Gastroesophageal sphincter (tissue), 3 donors: ENCODE measurements at regions not wholly inside any gene's neighbourhood (a gene's known extent, or its start where the extent isn't known, plus 50 kb on each side); places are given as distances from the start of the nearest gene placed in this dataset.
"Not testable (repeated sequence)": the region's sequence is repeated elsewhere in the genome, so short reads cannot be mapped to it uniquely, and the experiment has no call there.

Experiments used
- POLR2A ChIP-seq, 2 donors: fragments of 450-650 bp; IDR thresholded peaks; one replicate each; pipeline ENCODE4 v1.6.1; 2017; ENCODE audit warnings: antibody characterized with exemption in 2 of 2, mild to moderate bottlenecking in 2 of 2, moderate library complexity in 1 of 2
- POLR2AphosphoS5 ChIP-seq: sonication (generic); formaldehyde crosslinking; IDR thresholded peaks from one replicate; pipeline ENCODE4 v1.6.1; 2017; ENCODE audit warnings: antibody characterized with exemption
- TF ChIP-seq, protein P1 (sequence below), 4 experiments: fragments of 200-600 bp in 2 of 4; fragments of 450-650 bp in 2 of 4; sonication (generic) in 1 of 4; IDR thresholded peaks; one replicate each; pipeline ENCODE4 v1.5.1; 2017 to 2019; ENCODE audit warnings: antibody characterized with exemption in 4 of 4, mild to moderate bottlenecking in 2 of 4, moderate library complexity in 2 of 4

DNA sequence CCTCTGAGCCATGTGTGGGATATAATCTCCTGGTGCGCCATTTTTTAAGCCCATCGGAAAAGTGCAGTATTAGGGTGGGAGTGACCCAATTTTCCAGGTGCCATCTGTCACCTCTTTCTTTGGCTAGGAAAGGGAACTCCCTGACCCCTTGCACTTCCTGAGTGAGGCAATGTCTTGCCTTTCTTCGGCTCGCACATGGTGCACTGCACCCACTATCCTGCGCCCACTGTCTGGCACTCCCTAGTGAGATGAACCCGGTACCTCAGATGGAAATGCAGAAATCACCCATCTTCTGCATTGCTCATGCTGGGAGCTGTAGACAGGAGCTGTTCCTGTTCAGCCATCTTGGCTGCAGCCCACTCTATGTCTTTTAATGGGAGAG, 64.7 kb downstream of the OR13A1 start:
- TF ChIP-seq POLR2A (IDR thresholded peaks at IDR 0.05); POLR2AphosphoS5: not testable (repeated sequence)
- TF ChIP-seq, protein P1, sequence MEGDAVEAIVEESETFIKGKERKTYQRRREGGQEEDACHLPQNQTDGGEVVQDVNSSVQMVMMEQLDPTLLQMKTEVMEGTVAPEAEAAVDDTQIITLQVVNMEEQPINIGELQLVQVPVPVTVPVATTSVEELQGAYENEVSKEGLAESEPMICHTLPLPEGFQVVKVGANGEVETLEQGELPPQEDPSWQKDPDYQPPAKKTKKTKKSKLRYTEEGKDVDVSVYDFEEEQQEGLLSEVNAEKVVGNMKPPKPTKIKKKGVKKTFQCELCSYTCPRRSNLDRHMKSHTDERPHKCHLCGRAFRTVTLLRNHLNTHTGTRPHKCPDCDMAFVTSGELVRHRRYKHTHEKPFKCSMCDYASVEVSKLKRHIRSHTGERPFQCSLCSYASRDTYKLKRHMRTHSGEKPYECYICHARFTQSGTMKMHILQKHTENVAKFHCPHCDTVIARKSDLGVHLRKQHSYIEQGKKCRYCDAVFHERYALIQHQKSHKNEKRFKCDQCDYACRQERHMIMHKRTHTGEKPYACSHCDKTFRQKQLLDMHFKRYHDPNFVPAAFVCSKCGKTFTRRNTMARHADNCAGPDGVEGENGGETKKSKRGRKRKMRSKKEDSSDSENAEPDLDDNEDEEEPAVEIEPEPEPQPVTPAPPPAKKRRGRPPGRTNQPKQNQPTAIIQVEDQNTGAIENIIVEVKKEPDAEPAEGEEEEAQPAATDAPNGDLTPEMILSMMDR (IDR thresholded peaks at IDR 0.05), result not testable (repeated sequence)
